ENCODE measurements at regions not wholly inside any gene's neighbourhood (a gene's known extent, or its start where the extent isn't known, plus 50 kb on each side); places are given as distances from the start of the nearest gene placed in this dataset.

- TF ChIP-seq CTCF (IDR thresholded peaks at IDR 0.05) (no peak), POLR2A (IDR thresholded peaks at IDR 0.05) (no peak)
Measured at GRCh38 chr16:13421726-13422125, 498.2 kb upstream of the ERCC4 start.
